Activated CD4-positive, alpha-beta T cell treated with anti-CD3 and anti-CD28 coated beads for 4 hours (primary cell): ENCODE measurements at regions not wholly inside any gene's neighbourhood (a gene's known extent, or its start where the extent isn't known, plus 50 kb on each side); places are given as distances from the start of the nearest gene placed in this dataset.

Source experiments
- DNase-seq, 2 donors: peaks; one replicate each; pipeline ENCODE4 v3.0.0-alpha.2; 2020

DNA sequence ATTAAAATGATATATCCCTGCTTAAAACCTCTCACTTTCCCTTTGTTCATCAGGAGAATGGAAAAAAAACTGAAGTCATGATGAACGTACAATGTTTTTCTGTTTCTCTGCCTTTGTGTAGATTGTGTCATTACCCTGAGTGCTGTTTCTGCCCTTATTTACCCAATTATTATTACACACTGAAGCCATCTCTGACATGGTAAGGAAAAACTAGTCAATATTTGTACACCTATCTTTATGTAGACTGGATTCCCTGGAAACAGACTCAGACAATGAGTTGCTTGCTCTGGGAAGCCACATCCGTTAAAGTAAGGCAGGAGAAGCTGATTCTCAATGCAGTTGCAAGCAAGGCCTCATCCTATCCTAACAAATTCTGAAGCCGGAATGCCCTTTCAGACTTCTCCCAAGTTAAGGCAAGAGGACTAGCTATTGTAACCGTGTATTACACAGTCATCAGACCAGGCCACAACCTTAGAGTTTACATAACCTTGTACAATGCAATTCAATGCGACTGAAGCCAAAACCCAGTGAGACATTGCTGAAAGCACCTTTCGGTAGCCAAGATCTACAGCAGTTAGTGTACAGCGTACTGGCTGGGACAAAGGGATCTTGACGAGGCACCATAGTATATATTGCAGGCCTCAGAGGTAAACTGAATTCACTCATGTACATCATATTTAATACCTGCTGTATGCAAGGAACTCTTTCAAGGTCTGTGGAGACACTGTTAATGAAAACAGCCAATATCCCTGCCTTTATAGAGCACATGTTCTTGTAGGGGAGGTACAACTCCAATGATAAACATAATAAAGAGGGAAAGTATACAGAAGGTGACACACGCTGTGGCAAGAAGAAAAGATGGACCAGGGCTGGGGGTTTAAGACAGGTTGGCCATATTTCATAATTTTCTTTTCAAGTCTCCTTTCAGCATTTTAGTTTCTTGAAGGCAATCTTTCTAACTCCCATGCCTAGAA is 1040.8 kb upstream of the SEMA6D start:
- no peak for DNase-seq

DNA sequence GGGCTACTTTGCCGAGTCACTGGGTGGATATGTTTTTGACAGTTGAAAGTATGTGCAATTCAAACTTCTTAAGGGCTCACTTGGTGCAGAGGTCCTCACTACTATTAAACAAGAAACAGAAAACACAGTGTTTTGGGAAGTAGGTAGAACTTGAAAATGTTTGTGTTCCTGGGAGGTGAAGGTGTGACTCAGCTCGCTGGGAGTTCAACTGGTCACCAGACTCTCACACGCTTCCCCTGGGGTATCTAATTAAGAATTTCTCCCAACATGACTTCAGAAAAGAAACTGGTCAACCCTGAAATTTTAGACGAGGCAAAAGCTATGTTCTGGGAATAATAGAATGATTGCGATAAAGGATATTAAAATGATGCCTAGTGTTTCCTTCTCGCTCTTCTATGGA is 1039.8 kb upstream of the SEMA6D start:
- DNase-seq: no peak

DNA sequence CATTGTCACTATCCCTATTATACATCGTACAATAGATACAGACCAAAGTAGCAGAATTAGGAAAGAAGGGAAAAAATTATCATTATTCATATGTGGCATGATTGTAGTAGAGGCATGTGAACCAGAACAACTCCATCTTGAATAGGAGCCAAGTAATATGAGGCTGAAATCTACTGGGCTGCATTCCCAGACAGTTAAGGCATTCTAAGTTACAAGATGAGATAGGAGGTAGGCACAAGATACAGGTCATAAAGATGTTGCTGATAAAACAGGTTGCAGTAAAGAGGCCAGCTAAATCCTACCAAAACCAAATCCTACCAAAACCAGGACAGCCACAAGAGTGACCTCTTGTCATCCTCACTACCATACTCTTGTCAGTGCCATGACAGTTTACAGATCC is 1035.4 kb upstream of the SEMA6D start:
- no peak for DNase-seq

DNA sequence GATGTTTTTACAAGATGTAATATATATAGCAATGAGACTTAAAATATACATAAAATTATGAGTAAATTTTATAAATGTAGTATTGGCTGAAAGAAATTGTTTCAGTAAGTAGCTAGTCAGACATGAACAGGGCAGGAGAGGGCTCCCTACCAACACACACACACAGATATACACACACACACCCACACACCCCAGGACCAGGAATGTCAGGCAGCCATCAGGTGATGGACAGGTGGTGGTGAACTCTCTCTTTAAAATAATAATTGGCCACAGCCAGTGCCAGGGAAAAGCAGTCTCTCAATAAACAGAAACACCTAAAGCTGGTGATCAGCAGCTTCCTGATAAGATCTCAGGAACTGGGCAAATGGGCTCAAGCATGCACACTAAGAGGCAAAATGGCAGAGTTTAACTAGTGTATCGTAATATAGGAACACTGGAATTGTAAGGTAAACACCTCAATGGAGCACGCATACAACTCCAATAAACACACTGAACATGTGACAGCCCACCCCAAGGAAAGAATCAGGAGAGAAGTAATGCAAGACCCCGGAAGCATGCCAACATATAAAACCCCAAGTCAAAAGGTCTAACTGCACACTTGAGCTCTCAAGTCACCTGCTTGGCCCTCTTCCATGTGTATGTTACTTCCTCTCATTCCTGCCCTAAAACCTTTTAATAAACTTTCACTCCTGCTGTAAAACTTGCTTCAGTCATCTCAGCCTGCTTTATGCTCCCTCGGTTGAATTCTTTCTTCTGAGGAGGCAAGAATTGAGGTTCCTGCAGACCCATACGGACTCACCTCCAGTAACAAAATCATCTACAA is 1034.1 kb upstream of the SEMA6D start:
- DNase-seq: no peak

DNA sequence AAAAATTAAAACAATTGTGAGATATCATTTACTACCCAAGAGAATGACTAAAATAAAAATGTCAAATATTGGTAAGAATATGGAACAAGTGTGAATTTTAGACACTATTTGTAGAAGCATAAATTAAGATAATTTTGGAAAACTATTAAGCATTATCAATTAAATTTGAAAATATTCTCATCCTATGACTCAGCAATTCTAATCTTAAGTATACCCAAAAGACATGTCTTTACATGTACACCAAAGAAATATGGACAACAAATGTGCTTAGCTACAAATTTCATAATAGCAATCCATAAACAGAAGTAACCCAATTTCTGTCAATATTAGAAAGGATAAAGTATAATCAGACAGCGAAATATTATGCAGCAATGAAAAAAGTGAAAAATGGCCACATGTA is 1032.2 kb upstream of the SEMA6D start:
- no peak for DNase-seq

DNA sequence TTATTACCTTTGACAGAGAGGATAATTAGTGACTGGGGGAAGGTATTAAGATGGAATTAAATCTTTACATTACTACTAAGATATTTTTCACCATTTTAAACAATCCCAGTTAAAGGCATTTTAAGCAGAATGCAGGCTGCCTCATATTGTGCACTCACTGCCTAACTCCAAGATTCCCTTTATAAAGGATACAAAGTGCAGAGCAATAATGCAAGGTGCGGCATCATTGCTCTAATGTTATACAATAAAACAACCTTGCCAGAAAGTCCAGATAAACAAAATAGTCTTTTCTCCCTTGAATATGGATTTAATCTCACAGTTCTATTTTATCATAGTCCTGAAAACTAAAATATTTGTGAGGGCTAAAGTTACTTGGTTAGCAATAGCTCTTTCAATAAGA is 1031.6 kb upstream of the SEMA6D start:
- DNase-seq: no peak

DNA sequence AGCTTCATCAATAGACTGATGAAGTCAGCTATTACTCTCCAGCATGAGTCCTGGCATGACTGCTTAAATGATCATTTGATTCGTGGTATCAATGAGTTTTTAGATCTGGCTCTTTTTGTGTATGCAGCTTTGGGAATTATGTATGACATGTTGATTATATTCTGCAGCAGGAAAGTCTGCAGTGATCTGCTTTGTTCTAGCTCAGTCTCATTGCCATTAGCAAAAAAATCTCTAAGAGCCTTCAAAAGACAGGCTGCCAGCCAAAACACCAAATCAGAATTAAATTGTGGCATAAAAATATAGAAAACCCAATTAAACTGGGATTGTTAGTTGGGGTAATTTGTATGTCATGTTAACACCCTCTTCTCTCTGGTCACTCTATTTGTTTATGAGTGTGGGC is 1021.0 kb upstream of the SEMA6D start:
- no peak for DNase-seq

DNA sequence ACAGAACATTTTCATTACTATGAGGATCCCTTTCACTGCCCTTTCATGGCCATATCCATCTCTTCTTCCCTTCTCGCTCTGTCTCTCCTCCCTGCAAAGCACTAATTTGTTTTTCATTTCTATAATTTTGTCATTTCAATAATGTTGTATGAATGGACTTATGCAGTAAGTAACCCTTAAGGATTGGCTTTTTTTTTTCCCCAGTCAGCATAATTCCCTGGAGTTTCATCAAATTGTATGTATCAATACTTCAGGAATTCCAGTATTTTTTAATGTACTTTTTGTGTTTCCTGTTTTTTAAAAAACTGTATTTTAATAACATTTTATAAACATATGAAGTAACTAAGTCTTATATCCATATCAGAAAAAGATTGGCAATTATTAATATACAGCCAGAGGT is 1016.0 kb upstream of the SEMA6D start:
- DNase-seq: no peak

DNA sequence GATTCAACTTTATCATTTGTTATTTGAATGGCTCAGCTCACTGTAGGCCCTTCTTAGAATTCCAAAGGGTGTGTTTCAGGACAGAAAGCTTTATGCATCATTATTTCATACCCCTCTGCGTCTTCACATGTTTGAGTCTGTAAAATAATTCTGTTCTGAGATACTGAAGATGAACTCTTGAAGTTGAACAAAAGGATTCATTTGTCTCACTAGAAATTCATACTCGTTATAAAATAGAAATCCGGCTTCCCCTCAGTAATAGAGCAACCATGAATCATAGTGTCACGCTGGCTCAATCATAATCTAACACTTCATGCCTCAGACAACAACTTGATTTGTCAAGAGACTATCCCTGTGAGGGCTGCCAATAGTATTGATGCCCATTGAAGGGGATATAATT is 1015.4 kb upstream of the SEMA6D start:
- DNase-seq: no peak

DNA sequence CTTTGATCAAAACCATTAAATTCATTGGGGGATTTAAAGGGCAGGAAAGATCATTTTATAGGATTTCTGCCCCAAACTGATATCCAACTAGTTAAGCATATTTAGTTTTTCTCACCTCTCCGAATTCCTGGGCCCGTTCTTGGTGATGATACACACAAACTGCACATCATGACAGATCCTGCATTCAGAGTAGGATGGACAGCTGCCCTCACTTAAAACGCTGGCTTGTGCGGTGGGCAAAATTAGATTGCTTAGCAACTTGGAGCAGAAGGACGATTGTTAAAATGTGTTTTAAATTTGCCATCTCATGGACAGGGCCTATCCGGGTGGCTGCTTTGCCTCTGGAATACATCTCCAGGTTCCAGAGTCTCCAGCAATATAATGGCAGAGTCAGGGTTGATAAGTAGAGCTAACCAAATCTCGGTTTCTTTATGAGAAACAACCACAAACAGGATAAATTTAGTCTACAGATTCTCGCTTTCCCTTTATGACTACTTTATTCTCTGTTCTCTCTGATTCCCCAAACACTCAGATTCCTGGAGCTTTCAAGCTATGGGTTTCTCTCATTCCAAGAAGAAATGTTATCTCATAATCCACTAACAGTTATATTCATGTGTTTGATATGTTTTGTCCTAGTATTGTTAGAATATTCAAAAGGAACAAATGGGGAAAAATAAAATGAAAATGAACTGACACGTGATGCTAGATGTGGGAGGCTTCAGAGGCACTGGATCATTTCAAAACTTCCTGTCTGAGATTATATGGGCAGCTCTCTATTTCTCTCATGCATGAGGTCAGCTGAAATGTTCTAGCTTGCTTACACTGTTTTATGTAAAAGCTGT is 1014.1 kb upstream of the SEMA6D start:
- no peak for DNase-seq

DNA sequence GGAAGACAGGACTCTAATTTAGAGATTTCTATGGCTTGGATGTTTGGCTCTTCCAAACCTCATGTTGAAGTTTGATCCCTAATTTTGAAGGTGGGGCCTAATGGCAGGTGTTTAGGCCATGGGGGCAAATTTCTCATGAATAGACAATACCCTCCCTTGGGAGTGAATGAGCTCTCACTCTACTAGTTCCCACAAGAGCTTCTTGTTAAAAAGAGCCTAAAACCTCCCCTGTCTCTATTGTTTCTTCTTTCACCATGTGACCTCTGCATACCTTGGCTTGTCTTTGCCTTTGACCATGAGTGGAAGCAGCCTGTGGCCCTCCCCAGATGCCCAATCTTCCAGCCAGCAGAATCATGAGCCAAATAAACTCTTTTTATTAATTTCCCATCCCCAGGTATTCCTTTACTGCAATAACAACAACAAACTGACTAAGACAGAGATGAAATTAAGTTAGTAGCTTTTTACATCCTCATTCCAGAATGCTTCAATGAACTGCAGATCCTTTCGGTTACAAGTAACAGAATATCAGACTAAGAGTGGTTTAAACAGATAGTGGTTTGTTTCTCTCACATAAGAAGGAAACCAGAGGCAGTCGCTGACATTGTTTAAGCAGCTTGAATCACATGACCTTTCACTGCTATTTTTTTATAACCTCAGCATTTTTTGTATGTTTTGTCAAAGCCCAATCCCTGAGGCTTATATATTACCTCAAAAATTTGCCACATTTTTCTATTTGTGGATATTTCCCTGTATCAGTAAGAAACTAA is 1013.3 kb upstream of the SEMA6D start:
- DNase-seq: no peak

DNA sequence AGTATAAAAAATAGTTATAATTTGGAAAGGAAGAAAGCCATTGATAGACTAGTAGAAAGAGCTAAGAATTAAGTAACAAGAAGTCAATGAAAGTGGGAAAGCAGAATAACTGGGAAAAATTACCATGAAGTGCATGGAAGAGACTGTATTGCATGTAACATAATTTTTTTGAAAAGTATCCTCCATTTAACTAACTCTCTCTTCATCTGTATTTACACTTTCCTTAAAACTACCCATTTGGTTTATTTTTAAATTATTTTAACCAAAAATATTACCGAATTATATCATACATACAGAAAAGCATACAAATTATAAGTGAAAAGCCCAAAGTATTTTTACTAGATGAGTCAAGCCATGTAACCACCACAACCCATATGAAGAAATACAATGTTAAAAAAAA is 1009.9 kb upstream of the SEMA6D start:
- no peak for DNase-seq

DNA sequence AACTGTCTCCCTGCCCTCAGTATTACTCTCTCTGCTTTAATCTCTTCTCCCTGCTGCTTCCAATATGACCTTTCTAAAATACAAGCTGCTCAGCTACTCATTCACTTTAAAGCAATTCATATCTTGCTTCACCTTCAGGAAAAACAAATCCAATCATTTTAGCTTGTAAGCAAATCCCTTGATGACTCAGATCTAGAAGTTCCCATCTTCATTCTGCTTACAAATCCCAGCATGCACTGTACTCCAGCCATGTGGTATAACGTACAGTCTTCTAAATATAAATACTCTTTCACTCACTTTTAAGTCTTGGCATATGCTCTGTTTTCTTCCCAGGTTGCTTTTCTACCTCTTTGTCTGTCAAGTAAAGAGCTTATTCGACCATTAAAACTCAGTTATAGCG is 1009.1 kb upstream of the SEMA6D start:
- no peak for DNase-seq

DNA sequence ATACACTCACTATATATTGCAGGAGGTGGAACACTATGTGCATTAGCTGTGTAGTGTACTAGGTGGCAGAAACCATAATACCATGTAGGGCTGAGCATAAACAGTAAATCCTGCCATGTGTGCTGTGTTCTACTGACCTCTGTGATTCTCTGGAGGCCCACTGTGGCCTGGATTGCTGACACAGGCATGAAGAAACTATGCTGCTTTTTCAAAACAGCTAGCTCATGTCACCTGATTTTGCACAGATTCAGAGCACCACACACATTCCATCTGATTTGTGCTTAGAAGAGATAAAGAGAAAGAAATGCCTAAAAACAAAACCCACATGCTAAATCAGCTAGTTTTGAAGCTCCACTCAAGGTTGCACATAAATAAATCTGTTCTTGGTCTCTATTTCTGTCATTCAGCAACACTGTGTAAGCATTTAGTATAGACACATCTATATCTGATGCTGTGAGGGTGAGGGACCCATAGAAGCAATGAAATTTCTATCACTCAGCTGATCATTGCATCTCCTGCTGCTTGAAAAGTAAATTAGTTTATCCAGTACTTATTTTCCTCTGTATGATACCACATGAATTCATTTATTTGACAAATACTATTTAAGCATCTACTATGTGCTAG is 1007.7 kb upstream of the SEMA6D start:
- no peak for DNase-seq

DNA sequence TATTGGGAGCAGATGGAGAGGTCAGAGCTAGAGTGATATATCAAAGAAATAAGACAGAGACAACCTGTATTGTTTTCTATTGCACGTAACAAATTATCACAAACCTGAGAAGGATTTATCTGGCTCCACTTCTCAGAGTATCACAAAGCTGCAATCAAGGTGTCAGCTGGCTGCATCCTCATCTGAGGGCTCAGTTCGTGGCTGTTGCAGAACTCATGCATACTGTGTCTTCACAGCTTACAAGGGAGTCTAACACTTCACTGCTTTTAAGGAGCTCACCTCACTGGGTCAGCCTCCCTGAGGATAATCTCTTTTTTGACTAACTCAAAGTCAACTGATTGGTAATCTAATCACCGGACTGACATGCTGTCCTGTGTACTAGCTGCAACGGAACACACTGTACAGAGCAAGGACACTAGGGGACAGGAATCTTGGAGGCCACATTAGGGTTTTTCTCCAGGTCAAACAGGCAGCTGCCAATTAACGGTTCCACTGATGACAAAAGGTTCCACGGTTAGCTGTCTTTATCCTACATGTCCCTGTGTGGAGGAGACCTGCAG is 1006.8 kb upstream of the SEMA6D start:
- DNase-seq: no peak

DNA sequence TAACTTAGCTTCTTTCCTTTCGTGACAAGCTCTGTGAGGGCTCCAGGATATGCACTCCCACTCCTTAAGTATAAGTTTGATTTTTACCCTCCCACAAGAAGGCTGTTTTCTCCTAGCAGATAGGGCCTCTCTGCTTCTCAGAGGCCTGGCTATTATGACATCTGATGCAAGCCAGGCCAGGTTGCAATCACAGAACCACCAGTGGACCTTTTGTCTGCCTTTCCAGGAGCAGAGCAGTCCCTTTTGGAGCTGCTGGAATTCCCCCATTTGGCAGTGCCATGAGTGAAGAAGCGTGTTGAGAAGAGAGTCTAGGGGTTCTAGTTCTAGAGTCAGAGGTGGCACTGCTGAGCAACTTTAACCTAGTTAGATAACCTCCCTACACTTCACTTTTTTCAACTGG is 1004.3 kb upstream of the SEMA6D start:
- DNase-seq: no peak

DNA sequence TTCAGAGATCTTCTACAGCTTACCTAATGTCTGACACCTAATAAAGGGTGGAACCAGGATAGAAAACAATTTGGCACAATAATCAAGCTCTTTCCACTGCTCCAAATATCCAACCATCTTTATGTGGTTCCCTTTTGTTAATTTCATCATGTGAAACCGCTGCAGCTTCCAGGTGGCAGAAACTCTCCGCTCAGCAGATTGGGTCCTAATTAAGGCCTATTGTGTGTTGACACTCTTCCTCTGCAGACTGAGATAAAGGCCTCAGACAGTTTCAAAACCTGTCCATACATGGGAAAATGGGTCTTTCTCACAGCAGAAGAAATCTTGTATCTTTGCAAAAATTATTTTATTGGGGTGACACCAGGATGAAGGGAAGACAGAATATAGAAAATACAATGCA is 1002.4 kb upstream of the SEMA6D start:
- DNase-seq: no peak

DNA sequence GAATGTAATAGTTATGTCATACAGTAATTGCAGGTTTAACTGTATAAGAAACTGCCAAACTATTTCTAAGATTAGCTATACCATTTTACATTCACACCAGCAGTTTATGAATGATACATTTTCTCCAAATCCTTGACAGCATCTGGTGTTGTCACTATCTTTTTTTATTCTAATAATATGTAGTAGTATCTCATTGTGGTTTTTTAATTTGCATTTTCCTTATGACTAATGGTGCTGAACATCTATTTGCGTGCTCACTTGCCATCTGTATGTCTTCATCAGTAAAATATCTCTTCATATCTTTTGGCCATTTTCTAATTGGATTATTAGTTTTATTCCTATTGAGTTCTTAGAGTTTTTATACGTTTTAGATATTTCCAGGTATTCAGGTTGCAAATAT is 994.0 kb upstream of the SEMA6D start:
- DNase-seq: no peak

DNA sequence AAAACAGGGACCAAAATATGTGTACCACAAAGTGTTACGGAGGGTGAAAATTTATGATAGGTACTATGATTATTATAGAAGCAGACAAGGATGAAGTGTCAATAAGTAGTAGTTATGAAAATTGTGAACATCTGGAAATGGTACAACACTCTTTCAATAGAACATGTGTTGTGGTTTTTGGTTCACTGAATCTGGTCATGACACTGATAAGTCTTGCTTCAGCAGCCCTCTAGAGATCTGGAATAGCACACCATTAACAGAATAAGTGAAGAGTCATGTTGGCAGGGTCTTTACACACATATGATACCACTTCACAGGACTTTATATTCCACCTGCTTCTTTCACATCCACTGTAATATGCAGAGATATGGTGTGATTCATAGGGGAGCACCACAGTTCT is 985.2 kb upstream of the SEMA6D start:
- no peak for DNase-seq

DNA sequence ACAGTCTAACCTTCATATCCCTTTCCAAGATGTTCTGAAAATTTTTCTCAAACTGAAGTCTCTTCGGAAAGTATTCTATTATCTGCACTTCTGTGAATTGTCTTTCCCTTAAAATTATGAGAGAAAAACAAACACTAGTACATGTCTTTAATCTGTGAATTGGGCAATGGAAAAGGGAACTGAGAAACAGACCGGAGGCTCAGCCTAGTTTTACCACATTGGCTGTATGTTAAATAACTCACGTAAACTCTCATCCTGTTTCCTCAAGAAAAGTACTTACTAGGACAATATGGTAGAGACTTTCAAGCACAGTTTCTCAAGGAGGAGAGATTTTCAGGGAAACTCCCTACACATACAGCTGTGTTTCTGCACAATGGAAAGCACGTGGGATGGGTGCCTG is 982.2 kb upstream of the SEMA6D start:
- DNase-seq: no peak

DNA sequence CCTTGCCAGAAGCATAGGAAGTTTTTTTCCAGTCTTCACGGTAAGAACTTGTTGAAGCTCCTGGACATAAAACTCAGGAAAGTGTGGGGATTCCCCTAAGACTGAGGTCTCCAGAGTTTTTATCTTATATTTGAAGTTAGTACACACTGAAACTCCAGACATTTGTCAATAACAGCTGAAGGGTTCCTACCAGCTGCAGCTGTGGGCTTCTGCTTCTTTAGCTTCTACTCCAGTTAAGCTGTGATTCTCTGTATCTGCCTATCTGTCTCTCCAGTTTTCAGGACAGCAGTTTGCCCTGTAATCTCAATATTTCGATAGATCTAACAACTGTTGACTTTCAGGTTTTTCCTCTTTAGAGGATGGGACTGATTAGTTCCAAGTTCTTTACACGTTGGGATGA is 966.0 kb upstream of the SEMA6D start:
- DNase-seq: no peak

DNA sequence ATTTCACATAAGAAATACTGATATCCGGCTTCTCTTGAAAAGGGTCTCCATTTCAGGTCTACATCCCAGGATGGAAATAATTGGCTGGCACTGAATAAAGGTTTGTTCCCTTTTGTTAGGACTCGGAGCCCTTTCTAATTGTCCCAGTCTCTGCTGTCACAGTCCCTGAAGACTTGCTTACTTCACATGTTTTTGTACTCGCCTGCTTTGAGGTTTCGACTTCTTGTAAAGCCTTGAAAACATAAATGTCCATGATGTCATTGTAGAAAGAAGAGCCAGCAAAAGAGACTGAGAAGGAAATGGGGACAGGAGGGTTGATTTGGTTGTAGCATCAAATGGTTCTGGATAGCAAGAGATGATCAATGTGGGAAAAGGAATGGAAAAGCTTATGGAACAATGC is 963.4 kb upstream of the SEMA6D start:
- DNase-seq: no peak
